Astrocyte (in vitro differentiated cells and primary cell): ENCODE measurements at regions not wholly inside any gene's neighbourhood (a gene's known extent, or its start where the extent isn't known, plus 50 kb on each side); places are given as distances from the start of the nearest gene placed in this dataset.

ENCODE experiments used
- EZH2 ChIP-seq: IDR thresholded peaks from 2 replicates; pipeline ENCODE4 v1.6.1; 2012; ENCODE audit warnings: mild to moderate bottlenecking, low read length, inconsistent platforms; ENCODE audit not compliant: insufficient read depth
- TF ChIP-seq, protein P1 (sequence below): IDR thresholded peaks from 2 replicates; pipeline ENCODE4 v1.5.1; 2011; ENCODE audit warnings: low read depth, mild to moderate bottlenecking, inconsistent platforms, low read length, moderate library complexity; ENCODE audit not compliant: insufficient read depth

DNA sequence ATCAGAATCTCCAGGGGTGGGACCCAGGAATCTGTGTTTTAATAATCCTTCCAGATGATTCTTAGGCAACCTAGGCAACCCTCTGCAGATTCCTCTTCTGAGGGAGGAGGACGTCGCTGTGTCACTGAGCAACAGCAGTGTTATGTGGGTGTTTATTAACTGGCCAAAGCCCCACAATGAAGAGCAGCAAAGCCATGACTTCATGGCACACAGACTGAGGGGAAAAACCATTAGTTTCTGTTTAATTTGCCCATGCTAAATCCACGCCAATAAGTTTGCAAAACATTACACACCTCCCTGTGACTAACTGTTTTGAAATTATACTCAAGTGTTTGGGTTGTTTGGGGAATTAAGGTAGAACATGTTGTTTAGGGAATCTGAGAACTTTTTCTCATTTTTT, 83.7 kb upstream of the TMED7 start:
- TF ChIP-seq, protein P1, sequence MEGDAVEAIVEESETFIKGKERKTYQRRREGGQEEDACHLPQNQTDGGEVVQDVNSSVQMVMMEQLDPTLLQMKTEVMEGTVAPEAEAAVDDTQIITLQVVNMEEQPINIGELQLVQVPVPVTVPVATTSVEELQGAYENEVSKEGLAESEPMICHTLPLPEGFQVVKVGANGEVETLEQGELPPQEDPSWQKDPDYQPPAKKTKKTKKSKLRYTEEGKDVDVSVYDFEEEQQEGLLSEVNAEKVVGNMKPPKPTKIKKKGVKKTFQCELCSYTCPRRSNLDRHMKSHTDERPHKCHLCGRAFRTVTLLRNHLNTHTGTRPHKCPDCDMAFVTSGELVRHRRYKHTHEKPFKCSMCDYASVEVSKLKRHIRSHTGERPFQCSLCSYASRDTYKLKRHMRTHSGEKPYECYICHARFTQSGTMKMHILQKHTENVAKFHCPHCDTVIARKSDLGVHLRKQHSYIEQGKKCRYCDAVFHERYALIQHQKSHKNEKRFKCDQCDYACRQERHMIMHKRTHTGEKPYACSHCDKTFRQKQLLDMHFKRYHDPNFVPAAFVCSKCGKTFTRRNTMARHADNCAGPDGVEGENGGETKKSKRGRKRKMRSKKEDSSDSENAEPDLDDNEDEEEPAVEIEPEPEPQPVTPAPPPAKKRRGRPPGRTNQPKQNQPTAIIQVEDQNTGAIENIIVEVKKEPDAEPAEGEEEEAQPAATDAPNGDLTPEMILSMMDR = no peak
- no peak for TF ChIP-seq EZH2
